ENCODE measurements at regions not wholly inside any gene's neighbourhood (a gene's known extent, or its start where the extent isn't known, plus 50 kb on each side); places are given as distances from the start of the nearest gene placed in this dataset.

- intact Hi-C loops (cut with DNase I), result no loop called here
- no peaks in the 10 kb centered on the region for H3K4me1 ChIP-seq
- H3K9me3 ChIP-seq, result peaks cover 0 to 15% (median 3%) of the 10 kb centered on the region in 12 donors
- no peaks in the 10 kb centered on the region for H3K36me3 ChIP-seq
- 65 to 69% (median 67%) methylated on average over 18 of the region's 18 CpGs for WGBS, 4 donors
- ATAC-seq (no peak), DNase-seq (peak in 2 of 5 donors; percentile 1 to 24)
- H3K4me3 ChIP-seq, result no peak overlapping the region
- H3K27ac ChIP-seq, result no peak overlapping the region
- TF ChIP-seq POLR2A (IDR thresholded peaks at IDR 0.05) (no peak), CTCF (IDR thresholded peaks at IDR 0.05) (no peak)
- peaks cover 0 to 6% (median 0%) of the 10 kb centered on the region in 9 donors for H3K27me3 ChIP-seq
These were observed 613.8 kb downstream of the BRD1 start for GRCh38 chr22:49213731-49214352.

- Histone ChIP-seq H3K27me3 (peaks cover 0 to 11% (median 0%) of the 10 kb centered on the region in 9 donors), H3K4me3 (no peak overlapping the region), H3K9me3 (peaks cover 0 to 2% (median 0%) of the 10 kb centered on the region in 12 donors), H3K4me1 (no peaks in the 10 kb centered on the region), H3K36me3 (no peaks in the 10 kb centered on the region), H3K27ac (no peak overlapping the region)
- TF ChIP-seq POLR2A (IDR thresholded peaks at IDR 0.05) (no peak), CTCF (IDR thresholded peaks at IDR 0.05) (no peak)
- ATAC-seq (no peak), DNase-seq (peak in 4 of 5 donors; percentile 2 to 23 (median 7))
- WGBS, 4 donors, result 82 to 86% (median 84%) methylated on average over 11 of the region's 11 CpGs
- intact Hi-C loops (cut with DNase I), result no loop called here
These were observed 615.2 kb downstream of the BRD1 start for GRCh38 chr22:49212466-49212865.

GRCh38 chr22:49212002-49212401 is 615.7 kb downstream of the BRD1 start:
- Histone ChIP-seq H3K27me3 (peaks cover 0 to 11% (median 0%) of the 10 kb centered on the region in 9 donors), H3K27ac (no peak overlapping the region), H3K9me3 (no peaks in the 10 kb centered on the region), H3K36me3 (no peaks in the 10 kb centered on the region), H3K4me3 (no peak overlapping the region), H3K4me1 (no peaks in the 10 kb centered on the region)
- WGBS, 4 donors, result 75 to 78% (median 76%) methylated on average over 5 of the region's 5 CpGs
- DNase-seq (peak in 1 of 5 donors; percentile 6), ATAC-seq (no peak)
- intact Hi-C loops (cut with DNase I), result no loop called here
- no peak for TF ChIP-seq POLR2A (IDR thresholded peaks at IDR 0.05)
- TF ChIP-seq CTCF (IDR thresholded peaks at IDR 0.05), result no peak

- Histone ChIP-seq H3K4me3 (no peak overlapping the region), H3K9me3 (no peaks in the 10 kb centered on the region), H3K27ac (no peak overlapping the region), H3K36me3 (no peaks in the 10 kb centered on the region), H3K4me1 (no peaks in the 10 kb centered on the region), H3K27me3 (peaks cover 0 to 11% (median 0%) of the 10 kb centered on the region in 9 donors)
- no peak for TF ChIP-seq POLR2A (IDR thresholded peaks at IDR 0.05)
- TF ChIP-seq CTCF (IDR thresholded peaks at IDR 0.05), result no peak
- WGBS, 4 donors, result 53 to 87% (median 77%) methylated on average over 2 to 5 of the region's 5 CpGs
- DNase-seq (peak in 4 of 5 donors; percentile 1 to 28 (median 10)), ATAC-seq (no peak)
- intact Hi-C loops (cut with DNase I), result no loop called here
These were observed 616.5 kb downstream of the BRD1 start for GRCh38 chr22:49211176-49211575.

All from heart left ventricle (tissue), 16 donors.